CD14-positive monocyte (primary cell): ENCODE measurements at regions not wholly inside any gene's neighbourhood (a gene's known extent, or its start where the extent isn't known, plus 50 kb on each side); places are given as distances from the start of the nearest gene placed in this dataset.
A peak's percentile ranks its signal among the peaks of the same experiment; 100 is the strongest.
"Not testable (repeated sequence)": the region's sequence is repeated elsewhere in the genome, so short reads cannot be mapped to it uniquely, and the experiment has no call there.

Source experiments
- DNase-seq, 3 donors: peaks; one replicate each; pipeline ENCODE4 v3.0.0-alpha.2; 2011 to 2022
- H2AFZ ChIP-seq: 2 replicates; pipeline ENCODE4 v1.6.0; 2012; ENCODE audit warnings: mild to moderate bottlenecking, low read depth, low read length, inconsistent platforms; ENCODE audit not compliant: insufficient read depth, poor library complexity, severe bottlenecking
- H3K27ac ChIP-seq, 2 donors: 1 replicate in 1 of 2; 2 replicates in 1 of 2; pipeline ENCODE4 v1.5.1; 2012 to 2013; ENCODE audit warnings: low read length in 2 of 2, control low read depth in 1 of 2, inconsistent platforms in 1 of 2, low read depth in 1 of 2, mild to moderate bottlenecking in 1 of 2
- H3K27me3 ChIP-seq, 2 donors: one replicate each; pipeline versions ENCODE4 v1.6.0 to v1.6.1; 2011 to 2013; ENCODE audit warnings: low read length in 2 of 2; ENCODE audit not compliant: control insufficient read depth in 2 of 2, insufficient read depth in 2 of 2
- H3K36me3 ChIP-seq, 2 donors: replicated peaks in 1 of 2; 1 replicate in 1 of 2; 2 replicates in 1 of 2; pipeline versions ENCODE4 v1.5.1 to v1.6.1; 2012 to 2013; ENCODE audit warnings: low read length in 2 of 2, control low read depth in 1 of 2, inconsistent platforms in 1 of 2, mild to moderate bottlenecking in 1 of 2; ENCODE audit not compliant: insufficient read depth in 2 of 2, control insufficient read depth in 1 of 2
- H3K4me1 ChIP-seq, 2 donors: 1 replicate in 1 of 2; 2 replicates in 1 of 2; pipeline versions ENCODE4 v1.5.1 to v1.6.1; 2012 to 2013; ENCODE audit warnings: low read length in 2 of 2, control low read depth in 1 of 2, inconsistent platforms in 1 of 2, mild to moderate bottlenecking in 1 of 2, moderate library complexity in 1 of 2; ENCODE audit not compliant: insufficient read depth in 2 of 2, control insufficient read depth in 1 of 2
- H3K4me2 ChIP-seq: replicated peaks from 2 replicates; pipeline ENCODE3; 2012; ENCODE audit warnings: low read length, moderate library complexity, mild to moderate bottlenecking; ENCODE audit not compliant: poor library complexity, severe bottlenecking; ENCODE audit errors: extremely low read depth
- H3K4me3 ChIP-seq, 3 experiments: fragments of 200-600 bp in 1 of 3; sonication (generic) in 1 of 3; replicated peaks in 1 of 3; 1 replicate in 2 of 3; 2 replicates in 1 of 3; pipeline ENCODE4 v1.5.1; 2011 to 2013; ENCODE audit warnings: low read length in 3 of 3, mild to moderate bottlenecking in 3 of 3, control low read depth in 2 of 3, low read depth in 2 of 3, inconsistent platforms in 1 of 3, moderate library complexity in 1 of 3
- H3K79me2 ChIP-seq: 2 replicates; pipeline ENCODE4 v1.6.0; 2012; ENCODE audit warnings: mild to moderate bottlenecking, control low read depth, inconsistent platforms, low read length, moderate library complexity; ENCODE audit not compliant: insufficient read depth
- H3K9ac ChIP-seq: 2 replicates; pipeline ENCODE4 v1.6.0; 2017; ENCODE audit warnings: low read length, mild to moderate bottlenecking; ENCODE audit not compliant: insufficient read depth, poor library complexity, severe bottlenecking
- H3K9me3 ChIP-seq, 2 donors: replicated peaks in 1 of 2; 1 replicate in 1 of 2; 2 replicates in 1 of 2; pipeline versions ENCODE4 v1.5.1 to v1.6.1; 2012 to 2013; ENCODE audit warnings: low read length in 2 of 2, control low read depth in 1 of 2; ENCODE audit not compliant: control insufficient read depth in 1 of 2, insufficient read depth in 1 of 2
- H4K20me1 ChIP-seq: 2 replicates; pipeline ENCODE4 v1.6.0; 2012; ENCODE audit warnings: mild to moderate bottlenecking, low read length, control low read depth, moderate library complexity; ENCODE audit not compliant: insufficient read depth
- H3K27ac Mint-ChIP-seq, 7 donors: one replicate each; pipeline ENCODE4 v1.8.0; 2020; ENCODE audit warnings: mild to moderate bottlenecking in 7 of 7, mixed read lengths in 7 of 7, moderate library complexity in 6 of 7, inconsistent platforms in 2 of 7
- H3K27me3 Mint-ChIP-seq, 3 donors: one replicate each; pipeline ENCODE4 v1.8.0; 2021 to 2022; ENCODE audit warnings: low read depth in 3 of 3, mild to moderate bottlenecking in 3 of 3, mixed read lengths in 3 of 3, moderate library complexity in 3 of 3, inconsistent platforms in 1 of 3
- H3K36me3 Mint-ChIP-seq, 2 donors: one replicate each; pipeline ENCODE4 v1.8.0; 2020; ENCODE audit warnings: mixed read lengths in 2 of 2, inconsistent platforms in 1 of 2, mild to moderate bottlenecking in 1 of 2
- H3K4me1 Mint-ChIP-seq: one replicate; pipeline ENCODE4 v1.8.0; 2020; ENCODE audit warnings: mild to moderate bottlenecking, mixed read lengths
- H3K4me3 Mint-ChIP-seq, 2 donors: one replicate each; pipeline ENCODE4 v1.8.0; 2020; ENCODE audit warnings: mild to moderate bottlenecking in 2 of 2, mixed read lengths in 2 of 2, moderate library complexity in 1 of 2
- H3K9me3 Mint-ChIP-seq, 7 donors: one replicate each; pipeline ENCODE4 v1.8.0; 2020 to 2022; ENCODE audit warnings: mixed read lengths in 7 of 7, mild to moderate bottlenecking in 6 of 7, moderate library complexity in 6 of 7, inconsistent platforms in 2 of 7
- WGBS: methylation state at CpG from one replicate; pipeline ENCODE4 v1.1.5; 2013; ENCODE audit warnings: missing lambda C conversion rate; ENCODE audit not compliant: insufficient coverage; 5-methylcytosine and 5-hydroxymethylcytosine counted together
- intact Hi-C, 2 donors: fragments of 100-400 bp; cut with micrococcal nuclease; formaldehyde crosslinking; loops; one replicate each; pipeline versions ENCODE4 v1.15.0 to v1.15.1; 2023
- TF ChIP-seq, protein P1 (sequence below): fragments of 200-600 bp; IDR thresholded peaks from one replicate; pipeline ENCODE4 v1.8.0; 2022; ENCODE audit warnings: antibody characterized with exemption, mild to moderate bottlenecking

DNA sequence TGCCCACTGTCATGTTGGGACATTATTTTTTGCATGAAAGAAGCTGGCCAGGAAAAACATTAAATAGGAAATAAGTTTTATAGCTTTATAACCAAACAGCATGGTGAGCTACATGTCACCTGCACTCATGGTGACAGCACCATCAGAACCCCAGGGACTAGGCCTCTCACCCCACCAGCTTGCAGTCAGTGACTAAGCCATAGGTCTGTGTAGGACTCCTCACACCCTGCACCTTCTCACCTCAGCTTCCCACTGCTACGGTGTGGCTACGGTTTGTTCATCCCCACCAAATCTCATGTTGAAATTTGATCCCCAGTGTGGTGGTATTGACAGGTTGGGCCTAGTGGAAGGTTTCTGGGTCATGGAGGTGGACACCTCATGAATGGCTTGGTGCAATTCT is 161.3 kb upstream of the VIPR2 start:
- Histone ChIP-seq H3K9ac (no peak overlapping the region), H3K36me3 (no peaks in the 10 kb centered on the region), H3K79me2 (no peaks in the 10 kb centered on the region), H3K27ac (no peak overlapping the region), H4K20me1 (no peaks in the 10 kb centered on the region), H3K27me3 (no peaks in the 10 kb centered on the region), H3K4me1 (no peaks in the 10 kb centered on the region), H3K4me2 (no peak overlapping the region), H3K9me3 (peaks cover 0 to 2% of the 10 kb centered on the region in 2 donors), H2AFZ (no peak overlapping the region), H3K4me3 (no peak overlapping the region)
- TF ChIP-seq, protein P1, sequence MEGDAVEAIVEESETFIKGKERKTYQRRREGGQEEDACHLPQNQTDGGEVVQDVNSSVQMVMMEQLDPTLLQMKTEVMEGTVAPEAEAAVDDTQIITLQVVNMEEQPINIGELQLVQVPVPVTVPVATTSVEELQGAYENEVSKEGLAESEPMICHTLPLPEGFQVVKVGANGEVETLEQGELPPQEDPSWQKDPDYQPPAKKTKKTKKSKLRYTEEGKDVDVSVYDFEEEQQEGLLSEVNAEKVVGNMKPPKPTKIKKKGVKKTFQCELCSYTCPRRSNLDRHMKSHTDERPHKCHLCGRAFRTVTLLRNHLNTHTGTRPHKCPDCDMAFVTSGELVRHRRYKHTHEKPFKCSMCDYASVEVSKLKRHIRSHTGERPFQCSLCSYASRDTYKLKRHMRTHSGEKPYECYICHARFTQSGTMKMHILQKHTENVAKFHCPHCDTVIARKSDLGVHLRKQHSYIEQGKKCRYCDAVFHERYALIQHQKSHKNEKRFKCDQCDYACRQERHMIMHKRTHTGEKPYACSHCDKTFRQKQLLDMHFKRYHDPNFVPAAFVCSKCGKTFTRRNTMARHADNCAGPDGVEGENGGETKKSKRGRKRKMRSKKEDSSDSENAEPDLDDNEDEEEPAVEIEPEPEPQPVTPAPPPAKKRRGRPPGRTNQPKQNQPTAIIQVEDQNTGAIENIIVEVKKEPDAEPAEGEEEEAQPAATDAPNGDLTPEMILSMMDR, result no peak
- Mint-ChIP-seq H3K27ac (peak overlapping the region in 1 of 7 donors; percentile 24), H3K4me1 (no peaks in the 10 kb centered on the region), H3K36me3 (no peaks in the 10 kb centered on the region), H3K4me3 (no peak overlapping the region), H3K27me3 (no peaks in the 10 kb centered on the region), H3K9me3 (peaks cover 2 to 20% (median 9%) of the 10 kb centered on the region in 7 donors)
- no peak for DNase-seq
- intact Hi-C loops, result no loop called here
- WGBS, result no CpG with 5 or more reads among the region's 2 CpGs

DNA sequence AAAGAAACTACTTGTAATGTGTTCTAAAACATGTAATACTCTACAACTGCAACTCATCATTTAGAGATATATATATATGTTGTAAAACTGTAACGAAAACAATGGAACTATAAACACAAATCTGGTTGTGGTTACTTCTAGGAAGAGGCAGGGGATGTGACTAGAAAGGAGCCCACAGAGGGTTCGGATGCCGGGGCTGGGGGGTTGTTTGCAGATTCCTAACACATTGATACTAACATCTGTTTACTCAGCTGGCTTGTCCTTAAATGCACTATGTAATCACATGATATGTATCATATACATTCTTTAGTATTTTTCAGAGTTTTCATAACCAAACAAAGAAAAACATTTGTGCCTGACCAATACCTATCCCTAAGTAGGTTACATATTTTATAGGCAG is 160.5 kb upstream of the VIPR2 start:
- H3K4me3 ChIP-seq, H2AFZ ChIP-seq, H3K36me3 ChIP-seq, H3K9ac ChIP-seq, H3K79me2 ChIP-seq, H3K27me3 Mint-ChIP-seq, H4K20me1 ChIP-seq, H3K4me2 ChIP-seq, H3K36me3 Mint-ChIP-seq, H3K4me1 ChIP-seq, intact Hi-C loops, H3K27ac ChIP-seq, DNase-seq, H3K9me3 ChIP-seq, H3K4me3 Mint-ChIP-seq, H3K4me1 Mint-ChIP-seq, H3K27ac Mint-ChIP-seq, H3K27me3 ChIP-seq: not testable (repeated sequence)
- no CpG with 5 or more reads among the region's 3 CpGs for WGBS
- peaks cover 2 to 22% (median 10%) of the 10 kb centered on the region in 7 donors for H3K9me3 Mint-ChIP-seq

DNA sequence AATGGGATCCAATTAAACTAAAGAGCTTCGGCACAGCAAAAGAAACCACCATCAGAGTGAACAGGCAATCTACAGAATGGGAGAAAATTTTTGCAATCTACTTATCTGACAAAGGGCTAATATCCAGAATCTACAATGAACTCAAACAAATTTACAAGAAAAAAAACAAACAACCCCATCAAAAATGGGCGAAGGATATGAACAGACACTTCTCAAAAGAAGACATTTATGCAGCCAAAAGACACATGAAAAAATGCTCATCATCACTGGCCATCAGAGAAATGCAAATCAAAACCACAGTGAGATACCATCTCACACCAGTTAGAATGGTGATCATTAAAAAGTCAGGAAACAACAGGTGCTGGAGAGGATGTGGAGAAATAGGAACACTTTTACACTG is 158.8 kb upstream of the VIPR2 start:
- WGBS, result no CpG with 5 or more reads among the region's 2 CpGs
- H3K9me3 ChIP-seq, DNase-seq, H3K4me1 ChIP-seq, H3K4me2 ChIP-seq, H3K36me3 Mint-ChIP-seq, H3K4me1 Mint-ChIP-seq, H3K27ac Mint-ChIP-seq, H3K4me3 Mint-ChIP-seq, H3K9ac ChIP-seq, H3K36me3 ChIP-seq, H4K20me1 ChIP-seq, H2AFZ ChIP-seq, H3K27ac ChIP-seq, H3K27me3 ChIP-seq, H3K27me3 Mint-ChIP-seq, H3K4me3 ChIP-seq, intact Hi-C loops, H3K79me2 ChIP-seq: not testable (repeated sequence)
- H3K9me3 Mint-ChIP-seq, result peaks cover 10 to 31% (median 17%) of the 10 kb centered on the region in 7 donors
